D721Med (cell line): ENCODE measurements at regions not wholly inside any gene's neighbourhood (a gene's known extent, or its start where the extent isn't known, plus 50 kb on each side); places are given as distances from the start of the nearest gene placed in this dataset.

ENCODE experiments used
- DNase-seq: peaks from one replicate; pipeline ENCODE4 v3.0.0; 2011; ENCODE audit warnings: low spot score; ENCODE audit not compliant: insufficient read length
- FAIRE-seq: peaks from 2 replicates; lab custom pipeline; 2011; peaks lifted over from hg19 to GRCh38; lab: Jason Lieb, UNC
- TF ChIP-seq, protein P1 (sequence below): IDR thresholded peaks from 2 replicates; pipeline ENCODE4 v1.5.1; 2012; ENCODE audit warnings: mild to moderate bottlenecking, control low read depth; ENCODE audit not compliant: insufficient read depth; ENCODE audit errors: missing control alignments

- no peak for DNase-seq
Observed at GRCh38 chr1:218741852-218742251, 396.7 kb downstream of the TGFB2 start.

DNA sequence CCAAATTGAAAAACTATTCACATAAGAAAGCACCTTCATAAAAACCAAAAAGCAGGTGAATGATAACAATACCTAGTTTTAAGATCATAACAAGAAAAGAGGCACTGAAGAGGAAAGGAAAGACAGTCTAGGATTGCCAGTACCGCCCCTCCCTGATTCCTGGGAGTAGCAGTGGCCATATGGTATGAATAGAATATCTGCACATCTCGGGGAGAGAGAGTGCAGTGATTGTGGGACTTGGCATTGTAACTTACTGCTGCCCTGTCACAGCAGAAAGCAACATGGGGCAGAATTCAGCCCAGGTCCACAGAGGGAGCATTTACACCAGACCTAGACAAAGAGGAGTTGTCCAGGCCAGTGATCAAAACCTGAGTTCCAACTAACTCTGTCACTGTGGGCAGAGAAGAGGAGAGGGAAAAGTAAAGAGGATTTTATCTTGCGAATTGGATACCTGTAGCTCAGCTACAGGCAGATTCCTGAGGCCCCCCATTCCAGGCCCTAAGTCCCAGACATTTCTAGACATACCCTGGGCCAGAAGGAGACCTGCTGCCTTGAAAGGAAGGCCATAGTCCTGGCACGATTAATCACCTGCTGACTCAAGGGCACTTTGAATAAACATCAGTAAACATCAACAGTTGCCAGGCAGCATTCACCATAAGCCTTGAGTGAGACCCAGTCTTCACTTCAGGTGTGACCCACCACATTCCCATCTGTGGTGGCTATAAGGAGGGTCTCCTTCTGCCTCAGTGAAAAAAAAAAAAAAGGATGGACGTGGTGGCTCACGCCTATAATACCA lies 397.5 kb downstream of the TGFB2 start:
- no peak for FAIRE-seq
- DNase-seq, result no peak
- TF ChIP-seq, protein P1, sequence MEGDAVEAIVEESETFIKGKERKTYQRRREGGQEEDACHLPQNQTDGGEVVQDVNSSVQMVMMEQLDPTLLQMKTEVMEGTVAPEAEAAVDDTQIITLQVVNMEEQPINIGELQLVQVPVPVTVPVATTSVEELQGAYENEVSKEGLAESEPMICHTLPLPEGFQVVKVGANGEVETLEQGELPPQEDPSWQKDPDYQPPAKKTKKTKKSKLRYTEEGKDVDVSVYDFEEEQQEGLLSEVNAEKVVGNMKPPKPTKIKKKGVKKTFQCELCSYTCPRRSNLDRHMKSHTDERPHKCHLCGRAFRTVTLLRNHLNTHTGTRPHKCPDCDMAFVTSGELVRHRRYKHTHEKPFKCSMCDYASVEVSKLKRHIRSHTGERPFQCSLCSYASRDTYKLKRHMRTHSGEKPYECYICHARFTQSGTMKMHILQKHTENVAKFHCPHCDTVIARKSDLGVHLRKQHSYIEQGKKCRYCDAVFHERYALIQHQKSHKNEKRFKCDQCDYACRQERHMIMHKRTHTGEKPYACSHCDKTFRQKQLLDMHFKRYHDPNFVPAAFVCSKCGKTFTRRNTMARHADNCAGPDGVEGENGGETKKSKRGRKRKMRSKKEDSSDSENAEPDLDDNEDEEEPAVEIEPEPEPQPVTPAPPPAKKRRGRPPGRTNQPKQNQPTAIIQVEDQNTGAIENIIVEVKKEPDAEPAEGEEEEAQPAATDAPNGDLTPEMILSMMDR, result no peak

More at GRCh38 chr1:218741852-218742251, 396.7 kb downstream of the TGFB2 start:
- TF ChIP-seq, protein P1, result no peak
- FAIRE-seq, result no peak

DNA sequence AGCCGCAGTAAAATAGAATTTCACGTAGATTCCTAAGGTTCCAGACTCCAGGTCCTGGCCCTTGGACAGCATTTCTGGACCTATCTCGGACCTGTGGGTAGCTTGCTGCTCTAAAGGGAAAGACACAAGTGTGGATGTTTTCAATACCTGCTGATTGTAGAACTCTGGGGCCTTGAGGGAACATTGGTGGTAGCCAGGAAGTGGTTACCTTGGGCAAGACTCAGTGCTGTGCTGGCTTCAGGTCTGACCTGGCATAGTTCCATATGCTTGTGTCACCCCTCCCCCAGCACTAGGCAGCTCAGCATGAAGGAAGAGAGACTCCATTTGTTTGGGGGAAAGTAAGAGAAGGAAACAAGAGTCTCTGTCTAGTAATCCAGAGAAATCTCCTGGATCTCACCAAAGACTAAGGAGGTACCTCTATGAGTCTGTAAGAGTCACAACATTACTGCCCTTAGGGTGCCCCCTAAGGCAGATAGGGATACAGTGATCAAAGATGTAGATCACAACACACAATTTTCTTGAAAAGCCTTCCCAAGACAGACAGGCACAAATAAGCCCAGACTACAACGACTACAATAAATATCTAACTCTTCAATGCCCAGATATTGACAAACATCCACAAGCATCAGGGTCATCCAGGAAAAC lies 398.8 kb downstream of the TGFB2 start:
- TF ChIP-seq, protein P1, result no peak
- DNase-seq, result no peak
- no peak for FAIRE-seq

DNA sequence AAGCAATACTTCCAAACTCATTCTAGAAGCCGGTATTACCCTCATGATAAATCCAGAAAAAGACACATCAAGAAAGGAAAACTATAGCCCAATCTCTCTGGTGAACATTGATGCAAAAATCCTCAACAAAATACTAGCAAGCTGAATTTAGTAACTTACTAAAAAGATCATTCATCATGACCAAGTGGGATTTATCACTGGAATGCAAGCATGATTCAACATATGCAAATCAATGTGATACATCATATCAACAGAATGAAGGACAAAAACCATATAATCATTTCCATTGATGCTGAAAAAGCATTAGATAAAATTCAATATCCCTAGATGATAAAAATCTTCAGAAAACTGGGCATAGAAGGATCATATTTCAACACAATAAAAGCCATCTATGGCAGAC lies 402.9 kb downstream of the TGFB2 start:
- TF ChIP-seq, protein P1, result no peak
- no peak for FAIRE-seq
- DNase-seq, result no peak

GRCh38 chr1:218750216-218750970 lies 405.3 kb downstream of the TGFB2 start:
- FAIRE-seq (no peak), DNase-seq (no peak)
- TF ChIP-seq, protein P1, result no peak

GRCh38 chr1:218751208-218751948 lies 406.2 kb downstream of the TGFB2 start:
- TF ChIP-seq, protein P1, result no peak
- DNase-seq, result no peak
- no peak for FAIRE-seq
